AG09309 (cell line): ENCODE measurements at regions not wholly inside any gene's neighbourhood (a gene's known extent, or its start where the extent isn't known, plus 50 kb on each side); places are given as distances from the start of the nearest gene placed in this dataset.

Source experiments
- DNase-seq: peaks from one replicate; pipeline ENCODE4 v3.0.0-alpha.2; 2010; ENCODE audit warnings: low read depth
- H3K4me3 ChIP-seq: 2 replicates; pipeline ENCODE4 v1.5.1; 2011; ENCODE audit warnings: mild to moderate bottlenecking, low read depth, low read length, moderate library complexity; ENCODE audit not compliant: control insufficient read depth
- TF ChIP-seq, protein P1 (sequence below): IDR thresholded peaks from 2 replicates; pipeline ENCODE4 v1.5.1; 2011; ENCODE audit warnings: mild to moderate bottlenecking, low read depth, low read length, inconsistent platforms; ENCODE audit not compliant: insufficient read depth, control insufficient read depth; ENCODE audit errors: missing control alignments

- TF ChIP-seq, protein P1, sequence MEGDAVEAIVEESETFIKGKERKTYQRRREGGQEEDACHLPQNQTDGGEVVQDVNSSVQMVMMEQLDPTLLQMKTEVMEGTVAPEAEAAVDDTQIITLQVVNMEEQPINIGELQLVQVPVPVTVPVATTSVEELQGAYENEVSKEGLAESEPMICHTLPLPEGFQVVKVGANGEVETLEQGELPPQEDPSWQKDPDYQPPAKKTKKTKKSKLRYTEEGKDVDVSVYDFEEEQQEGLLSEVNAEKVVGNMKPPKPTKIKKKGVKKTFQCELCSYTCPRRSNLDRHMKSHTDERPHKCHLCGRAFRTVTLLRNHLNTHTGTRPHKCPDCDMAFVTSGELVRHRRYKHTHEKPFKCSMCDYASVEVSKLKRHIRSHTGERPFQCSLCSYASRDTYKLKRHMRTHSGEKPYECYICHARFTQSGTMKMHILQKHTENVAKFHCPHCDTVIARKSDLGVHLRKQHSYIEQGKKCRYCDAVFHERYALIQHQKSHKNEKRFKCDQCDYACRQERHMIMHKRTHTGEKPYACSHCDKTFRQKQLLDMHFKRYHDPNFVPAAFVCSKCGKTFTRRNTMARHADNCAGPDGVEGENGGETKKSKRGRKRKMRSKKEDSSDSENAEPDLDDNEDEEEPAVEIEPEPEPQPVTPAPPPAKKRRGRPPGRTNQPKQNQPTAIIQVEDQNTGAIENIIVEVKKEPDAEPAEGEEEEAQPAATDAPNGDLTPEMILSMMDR = no peak
- no peak overlapping the region for H3K4me3 ChIP-seq
- no peak for DNase-seq
Measured at GRCh38 chrX:75673468-75673867, 111.6 kb downstream of the MAGEE2 start.

DNA sequence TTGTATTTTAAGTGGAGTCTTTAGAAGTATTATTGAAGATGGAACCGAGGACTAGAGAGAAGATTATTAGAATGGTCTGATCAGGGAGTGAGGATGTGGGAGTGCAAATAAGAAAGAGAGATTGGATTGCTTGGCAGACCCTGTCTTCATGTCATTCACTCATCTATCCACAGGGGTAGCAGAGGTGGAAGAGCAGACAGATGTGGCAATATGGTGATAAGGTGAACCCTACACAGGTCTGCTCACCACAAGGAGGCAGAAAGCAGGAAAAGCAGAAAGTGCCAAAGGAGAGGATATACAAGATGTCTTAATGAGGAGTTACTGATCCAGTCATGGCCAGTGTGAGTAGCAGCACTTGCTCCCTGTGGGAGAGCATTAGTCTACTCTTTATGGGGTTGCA, 129.4 kb downstream of the MAGEE2 start:
- TF ChIP-seq, protein P1 = no peak
- no peak for DNase-seq
- no peak overlapping the region for H3K4me3 ChIP-seq

- H3K4me3 ChIP-seq = no peak overlapping the region
- DNase-seq = no peak
- TF ChIP-seq, protein P1 = no peak
Measured at GRCh38 chrX:75649829-75650228, 127.0 kb upstream of the ZDHHC15 start.

GRCh38 chrX:75648803-75649588, 126.2 kb upstream of the ZDHHC15 start:
- H3K4me3 ChIP-seq = no peak overlapping the region
- TF ChIP-seq, protein P1 = no peak
- no peak for DNase-seq

DNA sequence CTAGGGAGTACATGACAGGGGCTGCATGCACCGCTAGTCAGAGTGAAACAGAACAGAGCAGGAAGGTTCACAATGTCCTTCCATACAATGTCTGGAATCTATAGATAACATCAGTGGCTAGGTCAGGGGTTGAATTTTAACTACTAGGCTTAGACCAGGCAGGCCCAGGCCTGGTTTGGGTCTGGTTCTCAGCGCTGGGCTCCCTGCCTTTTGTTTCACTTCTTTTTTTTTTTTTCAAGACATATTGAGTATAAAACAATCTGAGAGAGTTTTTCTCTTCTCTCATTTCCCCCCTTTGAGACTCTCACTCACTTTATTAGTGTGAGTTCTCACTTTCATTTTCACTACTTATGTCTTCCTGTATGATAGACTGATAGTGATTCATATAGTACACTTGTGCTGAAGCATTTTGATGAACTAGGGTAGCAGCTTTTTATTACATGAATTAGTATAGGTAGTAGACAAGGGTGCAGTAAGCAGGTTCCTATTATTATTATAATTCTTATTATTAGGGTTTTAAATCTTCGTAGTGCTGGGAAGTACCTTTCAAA, 120.0 kb upstream of the ZDHHC15 start:
- TF ChIP-seq, protein P1 = no peak
- no peak for DNase-seq

GRCh38 chrX:75638332-75638731, 115.5 kb upstream of the ZDHHC15 start:
- no peak overlapping the region for H3K4me3 ChIP-seq
- no peak for DNase-seq
- TF ChIP-seq, protein P1 = no peak

More for the DNA sequence above, 120.0 kb upstream of the ZDHHC15 start:
- H3K4me3 ChIP-seq = no peak overlapping the region

GRCh38 chrX:75625232-75625631, 102.4 kb upstream of the ZDHHC15 start:
- no peak overlapping the region for H3K4me3 ChIP-seq
- TF ChIP-seq, protein P1 = no peak

More at GRCh38 chrX:75625232-75625631, 102.4 kb upstream of the ZDHHC15 start:
- no peak for DNase-seq
